Fibroblast of skin of right biceps (primary cell): ENCODE measurements at regions not wholly inside any gene's neighbourhood (a gene's known extent, or its start where the extent isn't known, plus 50 kb on each side); places are given as distances from the start of the nearest gene placed in this dataset.
"Not testable (repeated sequence)": the region's sequence is repeated elsewhere in the genome, so short reads cannot be mapped to it uniquely, and the experiment has no call there.

Source experiments
- DNase-seq: peaks from one replicate; pipeline ENCODE4 v3.0.0-alpha.2; 2013

GRCh38 chr2:87594611-87594992, 153.3 kb upstream of the PLGLB2 start:
- not testable (repeated sequence) for DNase-seq

DNA sequence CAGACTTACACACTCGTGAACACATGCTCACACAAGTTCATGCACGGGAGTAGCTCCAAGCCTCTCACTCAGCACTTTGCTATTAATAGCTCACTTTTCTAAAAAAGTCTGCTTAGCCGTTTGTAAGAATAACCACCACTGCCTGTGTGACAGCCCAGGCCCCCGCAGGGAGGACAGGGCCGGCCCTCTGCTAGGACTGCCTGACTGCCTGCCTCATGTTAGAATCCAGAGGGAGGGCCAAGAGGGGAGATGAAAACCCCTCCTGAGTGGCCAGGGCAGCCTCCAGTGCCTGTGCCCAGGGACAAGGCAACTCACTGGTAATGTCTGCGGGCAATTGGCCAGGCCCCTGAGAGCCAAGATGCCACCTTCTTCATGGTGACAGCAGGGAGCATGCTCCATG, 152.9 kb upstream of the PLGLB2 start:
- not testable (repeated sequence) for DNase-seq

DNA sequence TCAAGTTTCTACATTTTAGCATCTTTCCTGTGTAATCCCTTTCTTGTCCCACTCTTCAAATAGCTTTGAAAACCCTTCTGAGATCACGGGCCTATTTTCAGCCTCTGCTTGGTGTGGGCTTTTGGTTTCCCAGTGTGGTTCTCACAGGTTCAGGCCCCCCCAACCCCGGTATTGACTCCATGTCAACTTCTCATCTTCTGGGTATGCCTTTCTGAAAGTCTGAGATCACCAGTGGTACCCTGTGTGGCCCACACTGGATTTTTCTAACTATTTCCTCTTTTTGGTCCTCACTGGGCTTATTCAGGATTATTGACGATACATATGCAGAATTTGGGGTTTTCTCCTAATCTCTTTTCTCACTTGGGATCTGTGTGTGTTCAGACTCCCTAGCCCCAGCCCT, 146.9 kb upstream of the PLGLB2 start:
- not testable (repeated sequence) for DNase-seq

- not testable (repeated sequence) for DNase-seq
These were observed 145.8 kb upstream of the PLGLB2 start for GRCh38 chr2:87602118-87602517.

GRCh38 chr2:87602728-87603127, 145.2 kb upstream of the PLGLB2 start:
- DNase-seq, result not testable (repeated sequence)

GRCh38 chr2:87603418-87604278, 144.2 kb upstream of the PLGLB2 start:
- DNase-seq, result peak; percentile 17

DNA sequence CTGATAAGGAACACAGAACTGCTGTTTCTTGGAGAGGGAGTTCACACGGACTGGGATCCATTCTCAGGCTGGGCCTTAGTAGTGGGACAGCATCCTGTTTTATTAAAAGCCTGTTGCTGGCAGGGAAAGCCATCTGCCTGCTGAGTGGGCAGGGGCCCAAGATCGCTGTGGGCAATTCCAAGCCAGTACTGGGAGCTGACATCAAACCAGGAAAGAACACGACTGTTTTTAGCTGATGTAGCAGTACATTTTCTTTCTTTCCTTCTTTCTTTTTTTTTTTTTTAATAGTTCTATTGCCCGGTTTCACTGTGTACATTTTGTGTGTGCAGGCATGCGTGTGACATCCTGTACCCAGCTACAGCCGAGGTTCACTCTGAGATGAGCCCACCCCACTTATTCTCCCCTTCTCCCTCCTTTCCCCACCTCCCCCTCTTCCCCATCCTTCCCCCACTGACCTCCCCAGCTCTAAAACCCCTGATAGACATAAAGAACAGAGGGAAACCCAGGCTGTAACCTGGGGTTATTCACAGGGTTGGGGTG, 143.5 kb upstream of the PLGLB2 start:
- peak; percentile 9 for DNase-seq

DNA sequence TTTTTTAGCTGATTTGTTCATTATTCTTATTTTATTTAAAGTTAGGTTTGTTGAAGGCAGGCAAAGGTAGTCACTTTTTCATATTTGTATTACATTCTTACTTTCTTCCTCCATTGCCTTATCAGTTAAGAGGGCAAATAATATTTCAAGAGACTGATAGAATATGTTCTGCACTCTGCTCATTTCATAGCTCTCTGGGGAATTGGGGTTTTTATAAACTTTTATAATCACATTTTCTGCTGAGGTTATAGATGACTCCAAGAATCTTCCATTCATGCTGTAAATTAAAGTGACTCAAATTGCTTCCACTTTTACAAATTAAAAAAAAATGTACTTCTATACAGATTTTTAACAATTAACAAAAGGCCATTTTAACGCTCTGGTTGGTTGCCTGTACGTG, 142.9 kb upstream of the PLGLB2 start:
- peak; percentile 28 for DNase-seq

GRCh38 chr2:87608377-87609166, 139.3 kb upstream of the PLGLB2 start:
- DNase-seq, result not testable (repeated sequence)

- DNase-seq, result not testable (repeated sequence)
These were observed 136.9 kb upstream of the PLGLB2 start for GRCh38 chr2:87610974-87611373.

DNA sequence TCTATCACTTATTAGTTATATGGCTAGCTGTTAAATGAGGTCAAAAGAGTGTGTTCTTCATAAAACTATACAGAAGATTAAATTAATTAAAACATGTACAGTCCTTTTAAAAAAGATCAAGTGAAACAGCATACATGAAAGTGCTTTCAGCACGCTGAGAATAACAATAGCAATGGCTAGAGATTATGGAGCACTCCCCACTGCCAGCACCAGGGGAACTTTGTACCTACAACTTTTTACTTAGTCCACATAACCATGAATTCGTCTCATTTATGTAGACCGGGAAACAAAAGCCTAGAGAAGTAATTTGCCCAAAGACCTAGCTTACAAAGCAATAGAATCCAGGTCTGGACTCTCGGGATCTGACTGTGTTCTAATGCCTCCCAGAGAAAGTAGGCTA, 136.5 kb upstream of the PLGLB2 start:
- DNase-seq, result not testable (repeated sequence)

GRCh38 chr2:87611956-87612355, 135.9 kb upstream of the PLGLB2 start:
- not testable (repeated sequence) for DNase-seq

- DNase-seq, result not testable (repeated sequence)
These were observed 133.0 kb upstream of the PLGLB2 start for GRCh38 chr2:87614829-87615434.

- not testable (repeated sequence) for DNase-seq
These were observed 128.8 kb upstream of the PLGLB2 start for GRCh38 chr2:87619121-87619520.

GRCh38 chr2:87621139-87621538, 126.7 kb upstream of the PLGLB2 start:
- DNase-seq, result not testable (repeated sequence)

DNA sequence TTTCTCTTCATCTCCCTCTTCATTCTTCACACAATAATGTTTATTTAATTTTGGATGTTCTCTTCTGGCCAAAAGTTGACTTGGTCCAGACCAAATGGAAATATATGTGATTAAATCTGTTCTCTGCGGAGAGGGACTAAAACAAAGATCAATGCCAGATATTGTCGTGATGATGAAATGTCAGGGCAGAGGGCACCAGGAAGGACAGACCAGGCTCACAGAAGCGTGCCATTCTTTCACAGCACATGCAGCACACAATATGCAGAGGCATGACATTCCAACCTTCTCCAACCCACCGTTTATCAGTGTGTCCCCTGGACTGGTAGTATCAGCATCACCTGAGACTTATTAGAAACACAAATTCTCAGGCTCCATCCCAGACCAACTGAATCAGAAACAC, 125.2 kb upstream of the PLGLB2 start:
- not testable (repeated sequence) for DNase-seq

- DNase-seq, result peak; percentile 83
These were observed 118.1 kb upstream of the PLGLB2 start for GRCh38 chr2:87629491-87630458.

- not testable (repeated sequence) for DNase-seq
These were observed 117.0 kb upstream of the PLGLB2 start for GRCh38 chr2:87630892-87631291.

DNA sequence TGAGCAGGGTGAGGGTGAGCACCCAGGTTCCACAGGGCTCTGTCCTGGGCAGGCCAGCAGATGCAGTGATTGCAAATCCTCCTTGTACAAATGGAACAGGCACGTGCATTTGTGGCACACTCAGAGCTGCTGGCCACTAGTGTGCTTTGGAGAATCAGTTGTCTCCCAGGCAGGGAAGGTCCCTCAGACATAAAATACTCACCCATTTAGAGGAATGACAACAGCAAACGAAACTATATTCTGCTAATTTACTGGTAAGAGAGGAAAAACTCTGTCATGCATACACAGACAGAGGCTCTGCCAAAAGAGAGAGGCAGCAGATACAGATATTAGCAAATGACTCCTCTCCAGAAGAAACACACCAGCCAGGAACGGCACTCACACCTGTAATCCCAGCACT, 116.5 kb upstream of the PLGLB2 start:
- DNase-seq, result not testable (repeated sequence)

DNA sequence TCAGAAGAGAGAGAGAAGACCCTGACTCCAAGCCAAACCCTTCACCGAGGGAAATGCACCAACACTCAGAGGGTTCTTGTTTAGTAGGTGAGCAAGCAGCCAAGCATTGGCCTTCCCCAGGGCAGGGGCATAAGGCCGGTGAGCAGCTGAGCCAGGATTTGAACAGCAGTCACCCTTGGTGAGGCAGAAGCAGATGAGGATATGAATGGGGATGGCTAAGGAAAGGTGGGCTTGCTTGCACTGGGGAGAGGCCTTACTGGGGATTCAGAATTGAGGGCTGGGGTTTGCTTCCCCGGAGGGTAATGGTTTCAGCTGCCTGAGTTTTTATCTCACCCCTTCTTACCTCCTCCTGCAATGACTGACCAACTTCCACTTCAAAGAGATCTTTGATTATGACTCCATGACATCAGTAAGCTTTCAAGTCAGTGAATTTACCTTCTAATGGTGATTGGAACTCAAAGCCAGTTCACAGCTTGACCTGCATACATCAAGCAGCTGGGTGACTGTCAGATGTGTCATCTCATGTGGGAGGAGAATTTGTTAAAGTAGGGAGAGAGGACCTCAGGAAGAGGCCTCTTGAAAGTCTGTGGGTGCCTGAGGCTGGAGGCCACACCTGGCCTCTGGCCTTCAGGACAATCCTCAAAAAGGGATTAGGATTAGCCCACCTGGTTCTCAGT, 114.5 kb upstream of the PLGLB2 start:
- not testable (repeated sequence) for DNase-seq

- not testable (repeated sequence) for DNase-seq
These were observed 113.8 kb upstream of the PLGLB2 start for GRCh38 chr2:87634106-87634505.
